SK-N-SH treated with all-trans-retinoic acid at 6 μM for 48 hours (cell line): ENCODE measurements at regions not wholly inside any gene's neighbourhood (a gene's known extent, or its start where the extent isn't known, plus 50 kb on each side); places are given as distances from the start of the nearest gene placed in this dataset.

Source experiments
- ARNTL ChIP-seq: fragments of 450-650 bp; formaldehyde crosslinking; IDR thresholded peaks from 2 replicates; pipeline ENCODE4 v1.5.0; 2020; ENCODE audit warnings: low read depth, mild to moderate bottlenecking, moderate library complexity, borderline replicate concordance
- CSRNP3 ChIP-seq: fragments of 250-450 bp; sonication (Bioruptor Pico); IDR thresholded peaks from 2 replicates; pipeline ENCODE4 v1.5.1; 2021; ENCODE audit warnings: mild to moderate bottlenecking, moderate library complexity
- OSR1 ChIP-seq: fragments of 250-450 bp; sonication (Bioruptor Pico); IDR thresholded peaks from 2 replicates; pipeline ENCODE4 v1.8.0; 2022; ENCODE audit warnings: moderate library complexity, mild to moderate bottlenecking, inconsistent platforms
- POU6F1 ChIP-seq: fragments of 250-450 bp; sonication (Bioruptor Pico); IDR thresholded peaks from 2 replicates; pipeline ENCODE4 v1.8.0; 2021; ENCODE audit warnings: low read depth, mild to moderate bottlenecking, moderate library complexity, borderline replicate concordance
- SNAI2 ChIP-seq: fragments of 250-450 bp; sonication (Bioruptor Pico); IDR thresholded peaks from 2 replicates; pipeline ENCODE4 v1.5.0; 2020; ENCODE audit warnings: mild to moderate bottlenecking, moderate library complexity
- TSHZ2 ChIP-seq: fragments of 250-450 bp; sonication (Bioruptor Pico); IDR thresholded peaks from 2 replicates; pipeline ENCODE4 v1.5.0; 2020; ENCODE audit warnings: mild to moderate bottlenecking, moderate library complexity
- ZFP3 ChIP-seq: fragments of 250-450 bp; sonication (Bioruptor Pico); IDR thresholded peaks from 2 replicates; pipeline ENCODE4 v1.5.0; 2020; ENCODE audit warnings: mild to moderate bottlenecking, moderate library complexity
- TF ChIP-seq, protein P1 (sequence below): fragments of 250-450 bp; sonication (Bioruptor Pico); IDR thresholded peaks from 2 replicates; pipeline ENCODE4 v1.8.0; 2020; ENCODE audit warnings: mild to moderate bottlenecking, moderate library complexity, borderline replicate concordance
- TF ChIP-seq, protein P2 (sequence below): fragments of 250-450 bp; sonication (Bioruptor Pico); IDR thresholded peaks from 2 replicates; pipeline ENCODE4 v1.5.1; 2020; ENCODE audit warnings: low read depth, mild to moderate bottlenecking, moderate library complexity

DNA sequence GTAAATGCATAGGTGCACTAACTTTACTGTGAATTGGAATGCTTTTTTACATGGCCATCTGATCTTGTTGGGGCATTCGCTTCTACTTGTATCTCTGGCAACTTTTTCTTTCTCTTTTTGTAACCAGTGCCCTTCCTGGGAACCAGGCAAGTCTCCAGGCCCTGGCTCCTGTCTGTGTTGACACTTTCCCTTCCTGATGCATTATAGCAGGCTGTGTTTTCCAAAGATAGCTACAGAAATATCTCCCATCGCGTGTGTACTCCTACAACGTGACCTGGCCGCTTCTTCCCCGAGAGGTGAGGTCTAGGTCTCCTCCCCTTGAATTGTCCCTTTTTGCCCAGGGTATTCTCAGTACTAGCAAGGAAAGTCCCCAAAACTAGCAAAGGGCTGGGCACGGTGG lies 81.1 kb upstream of the SPIN1 start:
- TF ChIP-seq, protein P1, sequence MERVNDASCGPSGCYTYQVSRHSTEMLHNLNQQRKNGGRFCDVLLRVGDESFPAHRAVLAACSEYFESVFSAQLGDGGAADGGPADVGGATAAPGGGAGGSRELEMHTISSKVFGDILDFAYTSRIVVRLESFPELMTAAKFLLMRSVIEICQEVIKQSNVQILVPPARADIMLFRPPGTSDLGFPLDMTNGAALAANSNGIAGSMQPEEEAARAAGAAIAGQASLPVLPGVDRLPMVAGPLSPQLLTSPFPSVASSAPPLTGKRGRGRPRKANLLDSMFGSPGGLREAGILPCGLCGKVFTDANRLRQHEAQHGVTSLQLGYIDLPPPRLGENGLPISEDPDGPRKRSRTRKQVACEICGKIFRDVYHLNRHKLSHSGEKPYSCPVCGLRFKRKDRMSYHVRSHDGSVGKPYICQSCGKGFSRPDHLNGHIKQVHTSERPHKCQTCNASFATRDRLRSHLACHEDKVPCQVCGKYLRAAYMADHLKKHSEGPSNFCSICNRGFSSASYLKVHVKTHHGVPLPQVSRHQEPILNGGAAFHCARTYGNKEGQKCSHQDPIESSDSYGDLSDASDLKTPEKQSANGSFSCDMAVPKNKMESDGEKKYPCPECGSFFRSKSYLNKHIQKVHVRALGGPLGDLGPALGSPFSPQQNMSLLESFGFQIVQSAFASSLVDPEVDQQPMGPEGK (CRISPR knock-in tag), result no peak
- TF ChIP-seq CSRNP3 (CRISPR knock-in tag), result no peak
- TF ChIP-seq POU6F1 (CRISPR knock-in tag), result no peak
- TF ChIP-seq TSHZ2 (CRISPR knock-in tag), result no peak
- TF ChIP-seq, protein P2, sequence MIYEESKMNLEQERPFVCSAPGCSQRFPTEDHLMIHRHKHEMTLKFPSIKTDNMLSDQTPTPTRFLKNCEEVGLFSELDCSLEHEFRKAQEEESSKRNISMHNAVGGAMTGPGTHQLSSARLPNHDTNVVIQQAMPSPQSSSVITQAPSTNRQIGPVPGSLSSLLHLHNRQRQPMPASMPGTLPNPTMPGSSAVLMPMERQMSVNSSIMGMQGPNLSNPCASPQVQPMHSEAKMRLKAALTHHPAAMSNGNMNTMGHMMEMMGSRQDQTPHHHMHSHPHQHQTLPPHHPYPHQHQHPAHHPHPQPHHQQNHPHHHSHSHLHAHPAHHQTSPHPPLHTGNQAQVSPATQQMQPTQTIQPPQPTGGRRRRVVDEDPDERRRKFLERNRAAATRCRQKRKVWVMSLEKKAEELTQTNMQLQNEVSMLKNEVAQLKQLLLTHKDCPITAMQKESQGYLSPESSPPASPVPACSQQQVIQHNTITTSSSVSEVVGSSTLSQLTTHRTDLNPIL (CRISPR knock-in tag), result no peak
- no peak for TF ChIP-seq ZFP3 (CRISPR knock-in tag)
- no peak for TF ChIP-seq OSR1 (CRISPR knock-in tag)
- TF ChIP-seq ARNTL (CRISPR knock-in tag), result no peak
- no peak for TF ChIP-seq SNAI2 (CRISPR knock-in tag)
